ENCODE measurements at regions not wholly inside any gene's neighbourhood (a gene's known extent, or its start where the extent isn't known, plus 50 kb on each side); places are given as distances from the start of the nearest gene placed in this dataset.

DNA sequence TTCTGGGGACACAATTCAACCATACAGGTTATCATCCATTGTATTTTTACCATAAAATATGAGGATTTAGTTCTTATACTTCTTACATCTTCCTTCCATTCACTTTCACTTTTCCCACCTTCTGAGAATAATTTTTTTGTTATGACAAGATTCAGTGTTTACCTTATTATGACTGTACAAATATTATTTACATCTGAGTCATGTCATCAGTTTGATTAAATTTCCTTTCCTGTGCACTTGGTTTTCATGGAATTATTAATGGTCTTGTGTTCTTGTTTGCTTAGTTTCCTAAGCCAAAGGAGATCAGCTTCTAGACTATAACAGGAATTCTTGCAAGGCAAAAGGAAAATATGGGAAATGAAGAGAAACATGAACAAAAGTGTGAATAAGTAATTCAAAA lies 366.5 kb downstream of the TMEM38B start:
- Histone ChIP-seq H2AFZ (ENCODE audit: low read depth, low read length) (no peak overlapping the region), H3K4me2 (ENCODE audit: low read length) (no peak overlapping the region), H3K27ac (ENCODE audit: low read length) (no peak overlapping the region), H3K4me3 (ENCODE audit: low read length) (no peak overlapping the region), H3K9me3 (ENCODE audit: low read length) (peaks cover 4% of the 10 kb centered on the region), H3K9me2 (ENCODE audit: insufficient read depth, low read length) (no peaks in the 10 kb centered on the region), H3F3A (ENCODE audit: insufficient read depth, low read length, poor library complexity, severe bottlenecking) (no peaks in the 10 kb centered on the region), H4K20me1 (ENCODE audit: insufficient read depth) (no peaks in the 10 kb centered on the region), H3K36me3 (ENCODE audit: insufficient read depth, low read length) (no peaks in the 10 kb centered on the region), H3K27me3 (ENCODE audit: insufficient read depth, low read depth, low read length) (no peaks in the 10 kb centered on the region), H3K79me2 (replicated peaks; ENCODE audit: insufficient read depth, low read length) (no peaks in the 10 kb centered on the region), H3K9ac (ENCODE audit: low read length) (no peak overlapping the region)
- TF ChIP-seq MXI1 (conservative IDR thresholded peaks at IDR 0.05; ENCODE audit: poor library complexity, severe bottlenecking) (no peak), TAF1 (IDR thresholded peaks at IDR 0.05; ENCODE audit: low read depth) (no peak), POLR2AphosphoS5 (IDR thresholded peaks at IDR 0.05) (no peak), CTCF (IDR thresholded peaks at IDR 0.05; ENCODE audit: poor library complexity, severe bottlenecking) (no peak), EZH2 (IDR thresholded peaks at IDR 0.05; ENCODE audit: borderline replicate concordance, insufficient read depth, low read length, poor library complexity, severe bottlenecking) (no peak), RAD21 (conservative IDR thresholded peaks at IDR 0.05) (no peak), EP300 (conservative IDR thresholded peaks at IDR 0.05; ENCODE audit: poor library complexity, severe bottlenecking) (no peak), REST (IDR thresholded peaks at IDR 0.05; ENCODE audit: borderline replicate concordance) (no peak), SMC3 (conservative IDR thresholded peaks at IDR 0.05; ENCODE audit: poor library complexity) (no peak)

DNA sequence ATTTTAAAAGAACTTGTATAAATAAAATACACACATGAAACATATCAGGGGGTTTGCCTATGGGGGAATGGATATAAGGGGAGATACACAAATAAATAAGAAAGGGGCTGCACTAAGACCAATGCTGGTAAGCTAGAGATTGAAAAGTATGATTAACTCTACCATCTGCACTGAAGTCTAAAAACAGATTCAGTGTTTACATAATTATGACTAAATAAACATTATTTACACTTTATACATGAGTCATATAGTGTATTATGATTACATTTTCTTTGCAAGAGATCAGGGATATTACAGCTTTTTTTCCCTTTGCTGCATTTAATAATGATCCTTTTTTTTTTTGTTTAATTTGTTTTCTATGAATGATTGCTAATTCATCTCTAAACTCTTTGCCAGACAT lies 367.9 kb downstream of the TMEM38B start:
- H3K27me3 ChIP-seq (ENCODE audit: insufficient read depth, low read depth, low read length), result no peaks in the 10 kb centered on the region
- no peak overlapping the region for H3K9ac ChIP-seq (ENCODE audit: low read length)
- no peaks in the 10 kb centered on the region for H3K9me2 ChIP-seq (ENCODE audit: insufficient read depth, low read length)
- H3K4me3 ChIP-seq (ENCODE audit: low read length), result no peak overlapping the region
- no peaks in the 10 kb centered on the region for H4K20me1 ChIP-seq (ENCODE audit: insufficient read depth)
- no peaks in the 10 kb centered on the region for H3F3A ChIP-seq (ENCODE audit: insufficient read depth, low read length, poor library complexity, severe bottlenecking)
- H3K79me2 ChIP-seq (replicated peaks; ENCODE audit: insufficient read depth, low read length), result no peaks in the 10 kb centered on the region
- no peak overlapping the region for H3K27ac ChIP-seq (ENCODE audit: low read length)
- no peak overlapping the region for H3K4me2 ChIP-seq (ENCODE audit: low read length)
- H3K36me3 ChIP-seq (ENCODE audit: insufficient read depth, low read length), result no peaks in the 10 kb centered on the region
- H2AFZ ChIP-seq (ENCODE audit: low read depth, low read length), result no peak overlapping the region
- TF ChIP-seq EZH2 (IDR thresholded peaks at IDR 0.05; ENCODE audit: borderline replicate concordance, insufficient read depth, low read length, poor library complexity, severe bottlenecking) (no peak), SMC3 (conservative IDR thresholded peaks at IDR 0.05; ENCODE audit: poor library complexity) (no peak), TAF1 (IDR thresholded peaks at IDR 0.05; ENCODE audit: low read depth) (no peak), CTCF (IDR thresholded peaks at IDR 0.05; ENCODE audit: poor library complexity, severe bottlenecking) (no peak), RAD21 (conservative IDR thresholded peaks at IDR 0.05) (no peak), EP300 (conservative IDR thresholded peaks at IDR 0.05; ENCODE audit: poor library complexity, severe bottlenecking) (no peak), MXI1 (conservative IDR thresholded peaks at IDR 0.05; ENCODE audit: poor library complexity, severe bottlenecking) (no peak), POLR2AphosphoS5 (IDR thresholded peaks at IDR 0.05) (no peak), REST (IDR thresholded peaks at IDR 0.05; ENCODE audit: borderline replicate concordance) (no peak)
- H3K9me3 ChIP-seq (ENCODE audit: low read length), result peaks cover 4% of the 10 kb centered on the region

Measured in neural cell (in vitro differentiated cells).